Right lobe of liver (tissue), 6 donors: ENCODE measurements at regions not wholly inside any gene's neighbourhood (a gene's known extent, or its start where the extent isn't known, plus 50 kb on each side); places are given as distances from the start of the nearest gene placed in this dataset.

Experiments
- ATAC-seq, 4 donors: fragments of 200-7000 bp; cut with Tn5 transposase; one replicate each; pipeline ENCODE4 v1.9.1; 2020; ENCODE audit warnings: mild to moderate bottlenecking in 4 of 4, moderate library complexity in 4 of 4
- DNase-seq, 3 donors: peaks; one replicate each; pipeline ENCODE4 v3.0.0-alpha.2; 2020
- H3K27ac ChIP-seq, 3 donors: fragments of 200-600 bp; one replicate each; pipeline ENCODE4 v1.8.0; 2022
- H3K27me3 ChIP-seq, 2 donors: fragments of 200-600 bp; one replicate each; pipeline ENCODE4 v1.8.0; 2022
- H3K36me3 ChIP-seq, 4 donors: fragments of 200-600 bp; sonication (generic) in 1 of 4; one replicate each; pipeline versions ENCODE4 v1.5.1 to v1.8.0; 2017 to 2022; ENCODE audit warnings: control low read depth in 1 of 4
- H3K4me1 ChIP-seq, 4 donors: fragments of 200-600 bp; sonication (generic) in 1 of 4; one replicate each; pipeline versions ENCODE4 v1.5.1 to v1.8.0; 2017 to 2022; ENCODE audit warnings: control low read depth in 1 of 4
- H3K4me3 ChIP-seq, 3 donors: fragments of 200-600 bp; one replicate each; pipeline ENCODE4 v1.8.0; 2022
- H3K9me3 ChIP-seq, 4 donors: fragments of 200-600 bp; sonication (generic) in 1 of 4; one replicate each; pipeline versions ENCODE4 v1.5.1 to v1.8.0; 2017 to 2022; ENCODE audit warnings: control low read depth in 1 of 4
- POLR2A ChIP-seq: fragments of 450-650 bp; IDR thresholded peaks from one replicate; pipeline ENCODE4 v1.6.1; 2017; ENCODE audit warnings: antibody characterized with exemption, mild to moderate bottlenecking
- WGBS: methylation state at CpG from one replicate; pipeline ENCODE4 v1.1.6; 2018; ENCODE audit warnings: low coverage, low lambda C conversion rate; ENCODE audit not compliant: insufficient coverage; ENCODE audit errors: missing lambda C conversion rate; 5-methylcytosine and 5-hydroxymethylcytosine counted together
- intact Hi-C, 2 donors: fragments of 100-400 bp; cut with DNase I; formaldehyde crosslinking; loops; one replicate each; pipeline versions ENCODE4 v1.11.2 to v1.14.1; 2022
- TF ChIP-seq, protein P1 (sequence below), 4 donors: fragments of 200-600 bp in 3 of 4; fragments of 450-650 bp in 1 of 4; IDR thresholded peaks; one replicate each; pipeline versions ENCODE4 v1.5.1 to v1.8.0; 2016 to 2022; ENCODE audit warnings: antibody characterized with exemption in 4 of 4, mild to moderate bottlenecking in 2 of 4
- donor health status: DM: no; HTN: yes; CAD: no.
- donor health status: DM: no; HTN: no; CAD: no.
- donor health status: DM: no; HTN: no; CAD: no.
- donor health status: DM: no; HTN: yes; CAD: no.
- donor health status: DM: no; HTN: yes; CAD: no.

DNA sequence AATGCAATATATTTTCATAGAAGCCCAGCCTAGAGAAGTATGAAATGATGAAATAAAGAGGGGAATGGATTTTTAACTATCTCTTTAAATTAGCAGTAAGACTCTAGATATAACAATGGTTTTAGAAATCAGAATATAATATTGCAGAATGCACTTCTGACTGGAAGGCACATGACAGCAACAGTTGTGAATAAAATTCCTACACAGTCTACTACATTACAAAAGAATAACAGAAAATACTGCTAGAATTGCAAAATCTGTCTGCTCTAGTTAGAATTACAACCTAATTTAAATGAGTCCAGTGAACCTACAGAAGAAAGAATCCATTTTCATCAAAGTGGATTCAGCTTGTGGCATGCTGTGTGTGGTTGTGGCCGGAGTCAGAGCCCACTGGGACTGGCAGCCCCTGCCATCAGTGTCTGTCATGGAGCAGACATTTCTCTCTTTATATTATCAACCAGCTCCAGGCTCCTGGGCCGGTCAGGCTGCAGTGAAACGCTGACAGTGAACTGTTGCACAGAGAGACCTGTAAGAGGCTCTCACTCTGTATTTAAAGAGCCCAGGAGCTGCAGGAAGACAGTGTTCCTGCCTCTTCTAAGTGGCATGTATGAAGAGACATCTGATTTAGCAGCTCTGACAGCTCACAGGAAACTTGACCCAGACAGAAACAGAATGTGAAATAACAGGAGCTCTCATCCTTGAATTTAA is 1523.8 kb upstream of the CADM2 start:
- no peaks in the 10 kb centered on the region for H3K36me3 ChIP-seq
- H3K4me3 ChIP-seq: no peak overlapping the region
- H3K27ac ChIP-seq: no peak overlapping the region
- no peaks in the 10 kb centered on the region for H3K9me3 ChIP-seq
- no peaks in the 10 kb centered on the region for H3K4me1 ChIP-seq
- ATAC-seq (no peak), DNase-seq (no peak)
- TF ChIP-seq, protein P1, sequence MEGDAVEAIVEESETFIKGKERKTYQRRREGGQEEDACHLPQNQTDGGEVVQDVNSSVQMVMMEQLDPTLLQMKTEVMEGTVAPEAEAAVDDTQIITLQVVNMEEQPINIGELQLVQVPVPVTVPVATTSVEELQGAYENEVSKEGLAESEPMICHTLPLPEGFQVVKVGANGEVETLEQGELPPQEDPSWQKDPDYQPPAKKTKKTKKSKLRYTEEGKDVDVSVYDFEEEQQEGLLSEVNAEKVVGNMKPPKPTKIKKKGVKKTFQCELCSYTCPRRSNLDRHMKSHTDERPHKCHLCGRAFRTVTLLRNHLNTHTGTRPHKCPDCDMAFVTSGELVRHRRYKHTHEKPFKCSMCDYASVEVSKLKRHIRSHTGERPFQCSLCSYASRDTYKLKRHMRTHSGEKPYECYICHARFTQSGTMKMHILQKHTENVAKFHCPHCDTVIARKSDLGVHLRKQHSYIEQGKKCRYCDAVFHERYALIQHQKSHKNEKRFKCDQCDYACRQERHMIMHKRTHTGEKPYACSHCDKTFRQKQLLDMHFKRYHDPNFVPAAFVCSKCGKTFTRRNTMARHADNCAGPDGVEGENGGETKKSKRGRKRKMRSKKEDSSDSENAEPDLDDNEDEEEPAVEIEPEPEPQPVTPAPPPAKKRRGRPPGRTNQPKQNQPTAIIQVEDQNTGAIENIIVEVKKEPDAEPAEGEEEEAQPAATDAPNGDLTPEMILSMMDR (IDR thresholded peaks at IDR 0.05): no peak
- TF ChIP-seq POLR2A: no peak
- intact Hi-C loops: no loop called here
- WGBS: 32% methylated on average over 3 of the region's 3 CpGs
- no peaks in the 10 kb centered on the region for H3K27me3 ChIP-seq

DNA sequence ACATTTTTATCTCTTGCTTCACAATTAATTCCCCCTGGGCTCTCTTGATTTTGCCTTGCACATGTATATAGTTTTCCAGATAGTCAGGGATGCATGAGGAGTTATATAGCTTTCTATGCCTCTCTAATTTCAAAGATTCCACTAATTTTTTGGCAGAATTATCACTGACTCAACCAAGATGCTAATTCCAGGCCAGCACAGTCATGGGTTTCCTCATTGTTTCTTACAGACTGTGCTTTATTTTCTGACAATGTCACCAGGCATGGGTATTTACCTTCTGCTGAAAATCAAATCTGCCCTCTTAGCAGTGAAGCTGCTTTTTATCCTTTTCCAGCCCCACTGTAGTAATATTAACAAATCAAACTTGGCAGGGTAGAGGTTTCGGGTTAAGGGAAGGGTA is 1520.6 kb upstream of the CADM2 start:
- no peak for ATAC-seq
- Histone ChIP-seq H3K4me1 (no peaks in the 10 kb centered on the region), H3K27me3 (no peaks in the 10 kb centered on the region), H3K36me3 (no peaks in the 10 kb centered on the region), H3K9me3 (no peaks in the 10 kb centered on the region), H3K27ac (no peak overlapping the region), H3K4me3 (no peak overlapping the region)
- intact Hi-C loops: no loop called here
- TF ChIP-seq, protein P1 (IDR thresholded peaks at IDR 0.05): no peak
- TF ChIP-seq POLR2A: no peak
- no peak for DNase-seq
- 50% methylated on average over 1 of the region's 1 CpG for WGBS

DNA sequence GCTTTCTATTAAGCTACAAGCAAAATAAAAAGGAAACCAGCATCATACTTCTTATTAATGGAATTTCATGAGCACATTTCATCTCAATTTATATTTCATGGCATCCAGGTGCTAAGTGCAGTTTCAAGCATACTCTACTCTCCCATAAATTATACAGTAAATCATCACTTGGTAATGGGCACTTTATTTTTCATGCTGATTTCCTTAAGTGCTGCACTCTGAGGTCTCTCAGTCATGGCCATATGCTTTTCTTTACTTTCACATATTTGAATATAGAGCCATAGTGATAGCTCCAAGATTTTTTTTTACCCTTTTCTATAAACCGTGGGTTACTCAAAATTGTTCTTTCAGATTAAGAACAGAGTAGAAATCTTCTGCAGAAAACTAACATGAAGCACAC is 1505.7 kb upstream of the CADM2 start:
- H3K9me3 ChIP-seq: no peaks in the 10 kb centered on the region
- H3K27me3 ChIP-seq: no peaks in the 10 kb centered on the region
- DNase-seq (no peak), ATAC-seq (no peak)
- TF ChIP-seq POLR2A: no peak
- TF ChIP-seq, protein P1 (IDR thresholded peaks at IDR 0.05): no peak
- no peaks in the 10 kb centered on the region for H3K4me1 ChIP-seq
- H3K4me3 ChIP-seq: no peak overlapping the region
- intact Hi-C loops: no loop called here
- no peak overlapping the region for H3K27ac ChIP-seq
- H3K36me3 ChIP-seq: no peaks in the 10 kb centered on the region
- 37% methylated on average over 1 of the region's 1 CpG for WGBS

DNA sequence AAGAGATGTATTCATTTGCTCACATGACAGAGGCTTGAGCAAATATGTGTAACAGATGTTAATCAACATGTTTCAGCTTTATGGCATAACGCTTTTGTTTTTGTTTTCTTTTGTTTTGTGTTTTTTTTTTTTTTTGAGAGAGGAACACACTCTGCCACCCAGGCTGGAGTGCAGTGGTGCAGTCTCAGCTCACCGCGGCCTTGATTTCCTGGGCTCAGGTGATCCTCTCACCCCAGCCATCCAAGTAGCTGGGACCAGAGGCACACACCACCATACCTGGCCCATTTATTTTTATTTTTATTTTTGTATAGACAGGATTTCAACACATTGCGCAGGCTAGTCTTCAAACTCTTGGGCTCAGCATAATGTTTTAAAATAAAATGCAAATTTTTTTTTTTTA is 1504.4 kb upstream of the CADM2 start:
- H3K36me3 ChIP-seq: no peaks in the 10 kb centered on the region
- intact Hi-C loops: no loop called here
- no peaks in the 10 kb centered on the region for H3K4me1 ChIP-seq
- H3K9me3 ChIP-seq: no peaks in the 10 kb centered on the region
- H3K27ac ChIP-seq: no peak overlapping the region
- no peak overlapping the region for H3K4me3 ChIP-seq
- no peaks in the 10 kb centered on the region for H3K27me3 ChIP-seq
- DNase-seq (no peak), ATAC-seq (no peak)
- WGBS: 67% methylated on average over 4 of the region's 4 CpGs
- TF ChIP-seq, protein P1 (IDR thresholded peaks at IDR 0.05): no peak
- TF ChIP-seq POLR2A: no peak

DNA sequence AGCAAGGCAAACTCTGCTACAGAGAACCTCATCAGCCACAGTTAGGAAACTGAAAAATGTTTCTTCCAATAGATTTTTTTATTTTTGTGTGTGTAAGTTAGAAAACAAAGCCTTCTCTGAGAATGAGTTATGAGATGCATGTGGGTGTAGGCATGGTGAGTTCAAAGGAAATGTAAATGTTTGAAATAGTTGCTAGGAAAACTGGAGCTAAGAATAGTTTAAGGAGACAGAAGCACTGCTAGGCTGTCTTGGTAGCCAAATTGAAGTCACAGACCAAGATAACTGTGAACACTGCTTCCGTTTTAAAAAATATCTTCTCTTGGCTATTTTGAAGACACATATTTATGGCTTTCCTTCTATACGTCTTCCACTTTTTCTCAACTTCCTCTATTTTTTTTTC is 1501.2 kb upstream of the CADM2 start:
- no peaks in the 10 kb centered on the region for H3K4me1 ChIP-seq
- no peaks in the 10 kb centered on the region for H3K27me3 ChIP-seq
- H3K27ac ChIP-seq: no peak overlapping the region
- no peaks in the 10 kb centered on the region for H3K36me3 ChIP-seq
- H3K4me3 ChIP-seq: no peak overlapping the region
- no peak for TF ChIP-seq POLR2A
- TF ChIP-seq, protein P1 (IDR thresholded peaks at IDR 0.05): no peak
- no peak for ATAC-seq
- H3K9me3 ChIP-seq: no peaks in the 10 kb centered on the region
- intact Hi-C loops: no loop called here
- WGBS: 20% methylated on average over 2 of the region's 2 CpGs
- DNase-seq: no peak
